ENCODE measurements at regions not wholly inside any gene's neighbourhood (a gene's known extent, or its start where the extent isn't known, plus 50 kb on each side); places are given as distances from the start of the nearest gene placed in this dataset.
"Not testable (repeated sequence)": the region's sequence is repeated elsewhere in the genome, so short reads cannot be mapped to it uniquely, and the experiment has no call there.

- no peak overlapping the region for H3K4me3 ChIP-seq (ENCODE audit: insufficient read length, low read depth)
- H3K36me3 ChIP-seq (ENCODE audit: insufficient read depth, insufficient read length, low read length): no peaks in the 10 kb centered on the region
- H3K27me3 ChIP-seq (ENCODE audit: insufficient read depth, insufficient read length): no peaks in the 10 kb centered on the region
- TF ChIP-seq YY1 (IDR thresholded peaks at IDR 0.05; ENCODE audit: insufficient read depth, insufficient read length): no peak
- TF ChIP-seq SUZ12 (IDR thresholded peaks at IDR 0.05; ENCODE audit: extremely low read depth, insufficient read depth, insufficient read length): no peak
- TF ChIP-seq ZNF274 (IDR thresholded peaks at IDR 0.05; ENCODE audit: low read depth, low read length): no peak
- H3K9me3 ChIP-seq (ENCODE audit: insufficient read depth, low read length): peaks cover 7% of the 10 kb centered on the region; the same call in 1 of the 2 replicates
- DNase-seq (ENCODE audit: low read depth, low spot score): no peak
- H3K4me1 ChIP-seq (ENCODE audit: insufficient read depth, insufficient read length): no peaks in the 10 kb centered on the region
- H3K9ac ChIP-seq (ENCODE audit: insufficient read length, low read depth): no peak overlapping the region
Measured at GRCh38 chr2:7646024-7646423, 728.8 kb downstream of the RNF144A start.

- Histone ChIP-seq H3K4me3 (ENCODE audit: insufficient read length, low read depth) (no peak overlapping the region), H3K27me3 (ENCODE audit: insufficient read depth, insufficient read length) (no peaks in the 10 kb centered on the region), H3K36me3 (ENCODE audit: insufficient read depth, insufficient read length, low read length) (no peaks in the 10 kb centered on the region), H3K9me3 (ENCODE audit: insufficient read depth, low read length) (0 out of 2 replicates have a peak, but pooled peaks cover under 1% of the 10 kb centered on the region), H3K9ac (ENCODE audit: insufficient read length, low read depth) (no peak overlapping the region), H3K4me1 (ENCODE audit: insufficient read depth, insufficient read length) (no peaks in the 10 kb centered on the region)
- no peak for DNase-seq (ENCODE audit: low read depth, low spot score)
- TF ChIP-seq SUZ12 (IDR thresholded peaks at IDR 0.05; ENCODE audit: extremely low read depth, insufficient read depth, insufficient read length): no peak
- TF ChIP-seq ZNF274 (IDR thresholded peaks at IDR 0.05; ENCODE audit: low read depth, low read length): no peak
- no peak for TF ChIP-seq YY1 (IDR thresholded peaks at IDR 0.05; ENCODE audit: insufficient read depth, insufficient read length)
Measured at GRCh38 chr2:7646661-7647060, 729.4 kb downstream of the RNF144A start.

- Histone ChIP-seq H3K36me3 (ENCODE audit: insufficient read depth, insufficient read length, low read length) (no peaks in the 10 kb centered on the region), H3K4me1 (ENCODE audit: insufficient read depth, insufficient read length) (no peaks in the 10 kb centered on the region), H3K9me3 (ENCODE audit: insufficient read depth, low read length) (peaks cover 1% of the 10 kb centered on the region; the same call in 1 of the 2 replicates), H3K9ac (ENCODE audit: insufficient read length, low read depth) (no peak overlapping the region), H3K4me3 (ENCODE audit: insufficient read length, low read depth) (no peak overlapping the region), H3K27me3 (ENCODE audit: insufficient read depth, insufficient read length) (no peaks in the 10 kb centered on the region)
- no peak for DNase-seq (ENCODE audit: low read depth, low spot score)
- TF ChIP-seq YY1 (IDR thresholded peaks at IDR 0.05; ENCODE audit: insufficient read depth, insufficient read length) (no peak), ZNF274 (IDR thresholded peaks at IDR 0.05; ENCODE audit: low read depth, low read length) (no peak), SUZ12 (IDR thresholded peaks at IDR 0.05; ENCODE audit: extremely low read depth, insufficient read depth, insufficient read length) (no peak)
Measured at GRCh38 chr2:7648221-7648795, 731.1 kb downstream of the RNF144A start.

GRCh38 chr2:7649461-7650228 is 732.4 kb downstream of the RNF144A start:
- H3K4me3 ChIP-seq (ENCODE audit: insufficient read length, low read depth): no peak overlapping the region
- TF ChIP-seq SUZ12 (IDR thresholded peaks at IDR 0.05; ENCODE audit: extremely low read depth, insufficient read depth, insufficient read length) (no peak), YY1 (IDR thresholded peaks at IDR 0.05; ENCODE audit: insufficient read depth, insufficient read length) (no peak), ZNF274 (IDR thresholded peaks at IDR 0.05; ENCODE audit: low read depth, low read length) (no peak)
- H3K9me3 ChIP-seq (ENCODE audit: insufficient read depth, low read length): peaks cover 11% of the 10 kb centered on the region; the same call in 1 of the 2 replicates

GRCh38 chr2:7653617-7654016 is 736.4 kb downstream of the RNF144A start:
- DNase-seq (ENCODE audit: low read depth, low spot score): no peak
- TF ChIP-seq YY1 (IDR thresholded peaks at IDR 0.05; ENCODE audit: insufficient read depth, insufficient read length) (no peak), ZNF274 (IDR thresholded peaks at IDR 0.05; ENCODE audit: low read depth, low read length) (no peak), SUZ12 (IDR thresholded peaks at IDR 0.05; ENCODE audit: extremely low read depth, insufficient read depth, insufficient read length) (no peak)

More at GRCh38 chr2:7649461-7650228, 732.4 kb downstream of the RNF144A start:
- no peak overlapping the region for H3K9ac ChIP-seq (ENCODE audit: insufficient read length, low read depth)
- DNase-seq (ENCODE audit: low read depth, low spot score): no peak
- no peaks in the 10 kb centered on the region for H3K27me3 ChIP-seq (ENCODE audit: insufficient read depth, insufficient read length)
- H3K4me1 ChIP-seq (ENCODE audit: insufficient read depth, insufficient read length): no peaks in the 10 kb centered on the region
- H3K36me3 ChIP-seq (ENCODE audit: insufficient read depth, insufficient read length, low read length): no peaks in the 10 kb centered on the region

GRCh38 chr2:7655629-7656028 is 738.4 kb downstream of the RNF144A start:
- no peak for DNase-seq (ENCODE audit: low read depth, low spot score)
- H3K9me3 ChIP-seq (ENCODE audit: insufficient read depth, low read length): peaks cover 14% of the 10 kb centered on the region; the same call in 1 of the 2 replicates
- no peaks in the 10 kb centered on the region for H3K4me1 ChIP-seq (ENCODE audit: insufficient read depth, insufficient read length)
- H3K9ac ChIP-seq (ENCODE audit: insufficient read length, low read depth): no peak overlapping the region
- H3K4me3 ChIP-seq (ENCODE audit: insufficient read length, low read depth): no peak overlapping the region
- H3K27me3 ChIP-seq (ENCODE audit: insufficient read depth, insufficient read length): no peaks in the 10 kb centered on the region
- no peaks in the 10 kb centered on the region for H3K36me3 ChIP-seq (ENCODE audit: insufficient read depth, insufficient read length, low read length)
- TF ChIP-seq SUZ12 (IDR thresholded peaks at IDR 0.05; ENCODE audit: extremely low read depth, insufficient read depth, insufficient read length): no peak
- no peak for TF ChIP-seq YY1 (IDR thresholded peaks at IDR 0.05; ENCODE audit: insufficient read depth, insufficient read length)
- TF ChIP-seq ZNF274 (IDR thresholded peaks at IDR 0.05; ENCODE audit: low read depth, low read length): no peak

More at GRCh38 chr2:7653617-7654016, 736.4 kb downstream of the RNF144A start:
- Histone ChIP-seq H3K4me3 (ENCODE audit: insufficient read length, low read depth) (no peak overlapping the region), H3K9me3 (ENCODE audit: insufficient read depth, low read length) (peaks cover 11% of the 10 kb centered on the region; the same call in 1 of the 2 replicates), H3K27me3 (ENCODE audit: insufficient read depth, insufficient read length) (no peaks in the 10 kb centered on the region), H3K36me3 (ENCODE audit: insufficient read depth, insufficient read length, low read length) (no peaks in the 10 kb centered on the region), H3K9ac (ENCODE audit: insufficient read length, low read depth) (no peak overlapping the region), H3K4me1 (ENCODE audit: insufficient read depth, insufficient read length) (no peaks in the 10 kb centered on the region)

- not testable (repeated sequence) for DNase-seq (ENCODE audit: low read depth, low spot score)
Measured at GRCh38 chr2:7657526-7657925, 740.3 kb downstream of the RNF144A start.

More at GRCh38 chr2:7657526-7657925, 740.3 kb downstream of the RNF144A start:
- not testable (repeated sequence) for H3K9ac ChIP-seq (ENCODE audit: insufficient read length, low read depth); H3K4me1 ChIP-seq (ENCODE audit: insufficient read depth, insufficient read length); H3K27me3 ChIP-seq (ENCODE audit: insufficient read depth, insufficient read length); H3K4me3 ChIP-seq (ENCODE audit: insufficient read length, low read depth); H3K36me3 ChIP-seq (ENCODE audit: insufficient read depth, insufficient read length, low read length)
- H3K9me3 ChIP-seq (ENCODE audit: insufficient read depth, low read length): peaks cover 15% of the 10 kb centered on the region; the same call in 1 of the 2 replicates

Measured in NT2/D1 (cell line).